HCT116 (cell line): ENCODE measurements at regions not wholly inside any gene's neighbourhood (a gene's known extent, or its start where the extent isn't known, plus 50 kb on each side); places are given as distances from the start of the nearest gene placed in this dataset.

ENCODE experiments used
- POLR2A ChIP-seq: IDR thresholded peaks from 2 replicates; pipeline ENCODE4 v1.7.0; 2011; ENCODE audit warnings: borderline replicate concordance; ENCODE audit not compliant: insufficient read depth, insufficient read length; ENCODE audit errors: extremely low read depth
- TF ChIP-seq, protein P1 (sequence below), 3 experiments: fragments of 200-600 bp in 1 of 3; sonication (generic) in 1 of 3; IDR thresholded peaks in 2 of 3; conservative IDR thresholded peaks in 1 of 3; 2 replicates each; pipeline ENCODE4 v1.5.1; 2012 to 2017; ENCODE audit warnings: low read depth in 2 of 3, low read length in 2 of 3, antibody characterized with exemption in 1 of 3, borderline replicate concordance in 1 of 3, control low read depth in 1 of 3, mild to moderate bottlenecking in 1 of 3, mixed read lengths in 1 of 3, mixed run types in 1 of 3, moderate library complexity in 1 of 3; ENCODE audit not compliant: insufficient read depth in 1 of 3

DNA sequence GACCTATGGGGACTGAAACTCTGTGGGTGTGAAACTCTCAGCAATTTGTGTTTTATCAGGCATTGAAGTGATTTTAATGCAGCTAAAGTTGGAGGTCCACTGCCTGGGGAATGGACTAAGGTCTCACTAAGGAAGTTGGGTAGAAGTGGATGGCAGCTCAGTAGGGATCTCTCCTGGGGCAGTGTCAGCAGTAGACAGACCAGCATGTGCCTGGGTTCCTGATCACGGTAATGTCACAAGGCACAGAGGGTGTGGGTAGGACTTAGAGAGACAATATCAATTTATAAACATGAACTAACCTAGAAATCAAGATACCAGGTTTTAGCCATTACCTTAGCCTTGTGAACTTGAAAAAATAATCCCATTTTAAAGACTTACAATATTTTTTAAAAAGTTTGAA is 380.3 kb upstream of the LCORL start:
- TF ChIP-seq POLR2A, result no peak
- TF ChIP-seq, protein P1, sequence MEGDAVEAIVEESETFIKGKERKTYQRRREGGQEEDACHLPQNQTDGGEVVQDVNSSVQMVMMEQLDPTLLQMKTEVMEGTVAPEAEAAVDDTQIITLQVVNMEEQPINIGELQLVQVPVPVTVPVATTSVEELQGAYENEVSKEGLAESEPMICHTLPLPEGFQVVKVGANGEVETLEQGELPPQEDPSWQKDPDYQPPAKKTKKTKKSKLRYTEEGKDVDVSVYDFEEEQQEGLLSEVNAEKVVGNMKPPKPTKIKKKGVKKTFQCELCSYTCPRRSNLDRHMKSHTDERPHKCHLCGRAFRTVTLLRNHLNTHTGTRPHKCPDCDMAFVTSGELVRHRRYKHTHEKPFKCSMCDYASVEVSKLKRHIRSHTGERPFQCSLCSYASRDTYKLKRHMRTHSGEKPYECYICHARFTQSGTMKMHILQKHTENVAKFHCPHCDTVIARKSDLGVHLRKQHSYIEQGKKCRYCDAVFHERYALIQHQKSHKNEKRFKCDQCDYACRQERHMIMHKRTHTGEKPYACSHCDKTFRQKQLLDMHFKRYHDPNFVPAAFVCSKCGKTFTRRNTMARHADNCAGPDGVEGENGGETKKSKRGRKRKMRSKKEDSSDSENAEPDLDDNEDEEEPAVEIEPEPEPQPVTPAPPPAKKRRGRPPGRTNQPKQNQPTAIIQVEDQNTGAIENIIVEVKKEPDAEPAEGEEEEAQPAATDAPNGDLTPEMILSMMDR (IDR thresholded peaks at IDR 0.05 in 2 of 3, conservative IDR thresholded peaks at IDR 0.05 in 1 of 3; ENCODE audit: borderline replicate concordance in 1 of 3, insufficient read depth in 1 of 3, low read depth in 2 of 3, low read length in 2 of 3), result no peak
